ENCODE measurements at regions not wholly inside any gene's neighbourhood (a gene's known extent, or its start where the extent isn't known, plus 50 kb on each side); places are given as distances from the start of the nearest gene placed in this dataset.

GRCh38 chr6:121499666-121500065 is 64.2 kb downstream of the GJA1 start:
- no peak for DNase-seq (ENCODE audit: low read depth)

GRCh38 chr6:121503589-121503991 is 68.1 kb downstream of the GJA1 start:
- DNase-seq (ENCODE audit: low read depth): no peak

- DNase-seq (ENCODE audit: low read depth): peak; percentile 78
Measured at GRCh38 chr6:121504227-121504626, 68.8 kb downstream of the GJA1 start.

GRCh38 chr6:121505284-121505683 is 69.8 kb downstream of the GJA1 start:
- no peak for DNase-seq (ENCODE audit: low read depth)

DNA sequence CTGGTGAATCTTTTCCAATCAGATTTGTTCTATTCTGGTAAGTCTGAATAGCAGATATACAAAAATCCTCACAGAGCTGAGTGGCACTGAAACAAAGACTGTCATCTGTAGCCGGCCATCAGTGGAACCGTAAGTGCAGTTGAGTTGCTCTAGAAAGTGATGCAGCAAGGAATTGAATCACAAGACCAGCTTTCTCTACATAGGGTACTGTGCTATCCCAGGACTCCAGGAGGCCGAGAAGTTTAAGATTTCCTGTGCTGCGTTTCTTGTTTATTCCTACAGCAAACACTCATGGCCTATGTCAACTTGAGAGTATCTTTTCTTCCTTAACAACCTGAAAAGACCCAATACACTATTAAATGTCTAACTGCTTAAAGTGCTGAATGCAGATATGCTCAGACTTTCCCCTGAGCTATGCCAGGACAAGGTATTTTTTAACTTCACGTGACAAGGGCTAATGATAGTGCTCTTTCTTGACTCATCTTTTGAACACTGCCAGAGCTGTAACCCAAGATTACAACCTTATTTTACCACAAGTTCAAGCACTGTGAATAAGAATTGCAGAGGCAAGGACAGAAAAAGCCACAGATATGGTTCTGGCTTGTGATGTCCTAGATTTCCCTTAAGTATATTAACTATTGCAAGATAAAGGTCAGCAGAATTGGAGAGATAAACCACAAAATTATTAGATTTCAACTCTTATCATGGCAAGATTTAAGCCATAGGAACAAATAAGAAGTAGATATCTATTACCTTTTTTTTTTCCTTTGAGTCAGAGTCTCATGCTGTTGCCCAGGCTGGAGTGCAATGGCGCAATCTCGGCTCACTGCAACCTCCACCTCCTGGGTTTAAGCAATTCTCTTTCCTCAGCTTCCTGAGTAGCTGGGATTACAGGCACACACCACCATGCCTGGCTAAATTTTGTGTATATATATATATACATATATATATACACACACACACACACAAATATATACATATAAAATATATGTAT is 71.6 kb downstream of the GJA1 start:
- no peak for DNase-seq (ENCODE audit: low read depth)

- no peak for DNase-seq (ENCODE audit: low read depth)
Measured at GRCh38 chr6:121510568-121511177, 75.2 kb downstream of the GJA1 start.

GRCh38 chr6:121515630-121516265 is 80.3 kb downstream of the GJA1 start:
- no peak for DNase-seq (ENCODE audit: low read depth)

GRCh38 chr6:121516331-121516730 is 80.9 kb downstream of the GJA1 start:
- no peak for DNase-seq (ENCODE audit: low read depth)

DNA sequence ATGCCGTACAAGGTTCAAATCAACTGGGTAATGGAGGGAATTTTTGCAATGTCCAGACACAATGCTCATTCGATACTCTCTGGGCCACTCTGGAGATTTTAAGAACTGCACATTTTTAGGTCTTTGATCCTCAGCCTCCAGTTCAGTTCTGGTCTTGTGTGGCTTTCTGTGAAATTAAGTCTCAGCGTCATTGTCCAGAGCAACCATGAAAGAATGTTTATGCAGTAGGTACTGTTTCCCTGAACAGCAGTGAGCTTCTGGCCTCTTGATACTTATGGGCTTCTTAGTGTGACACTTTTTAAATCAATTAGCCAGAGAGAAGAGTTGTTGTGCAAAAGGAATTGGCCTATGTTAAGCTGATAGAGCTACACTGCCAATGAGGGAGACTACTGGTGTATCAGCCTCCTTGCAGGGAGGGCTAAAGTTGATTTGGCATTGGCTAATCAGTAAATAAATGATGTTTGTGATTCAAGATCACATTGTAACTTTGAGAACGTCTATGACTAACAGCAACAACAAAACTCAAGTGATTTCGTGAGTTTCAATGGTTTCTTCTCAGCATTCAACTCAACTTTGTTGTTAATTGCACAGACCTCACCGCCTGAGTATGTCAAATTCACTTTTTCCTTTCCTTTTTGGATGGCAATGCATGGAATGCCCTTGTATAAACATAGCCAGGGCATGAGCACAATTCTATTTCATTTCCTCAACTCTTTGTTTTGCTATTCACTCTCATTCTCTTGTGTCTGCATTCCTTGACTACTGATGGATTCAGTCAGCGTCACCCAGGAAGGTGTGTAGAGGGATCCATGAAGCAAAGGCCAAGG is 85.1 kb downstream of the GJA1 start:
- DNase-seq (ENCODE audit: low read depth): peak; percentile 90

DNA sequence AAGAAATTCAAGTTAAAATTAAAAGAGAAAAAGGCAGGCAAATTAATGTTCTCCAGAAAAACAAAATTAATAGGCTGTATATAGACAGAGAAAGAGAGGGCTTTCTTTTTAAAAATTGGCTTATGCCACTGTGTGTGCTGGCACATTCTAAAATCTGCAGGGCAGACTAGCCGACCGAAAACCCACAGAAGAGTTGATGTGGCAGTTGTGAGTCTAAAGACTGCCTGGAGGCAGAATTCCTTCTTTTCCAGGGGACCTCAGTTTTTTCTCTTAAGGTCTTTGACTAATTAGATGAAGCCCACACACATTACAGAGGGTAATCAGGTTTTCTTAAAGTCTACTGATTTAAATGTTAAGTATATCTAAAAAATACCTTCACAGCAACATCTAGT is 85.7 kb downstream of the GJA1 start:
- no peak for DNase-seq (ENCODE audit: low read depth)

GRCh38 chr6:121522265-121522664 is 86.8 kb downstream of the GJA1 start:
- DNase-seq (ENCODE audit: low read depth): peak; percentile 95

GRCh38 chr6:121522771-121523386 is 87.4 kb downstream of the GJA1 start:
- no peak for DNase-seq (ENCODE audit: low read depth)

DNA sequence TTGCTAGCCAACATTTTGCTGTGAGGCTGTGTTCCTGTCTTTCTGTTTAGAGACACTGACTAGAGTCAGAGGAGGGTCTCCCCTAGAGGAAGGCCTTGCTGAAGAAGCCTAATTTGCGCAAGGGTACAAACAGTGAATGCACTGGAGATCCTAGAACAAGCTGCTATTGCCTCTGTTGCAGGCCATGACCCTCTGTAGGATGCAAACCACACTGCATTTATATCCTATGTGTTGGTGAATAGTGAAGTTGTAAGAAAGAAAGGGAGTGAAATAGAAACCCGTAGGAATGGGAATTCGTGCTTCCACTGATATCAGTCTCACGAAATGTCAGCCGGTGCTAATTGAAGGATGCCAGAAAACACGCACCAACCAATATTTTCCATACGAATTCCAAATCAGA is 88.2 kb downstream of the GJA1 start:
- DNase-seq (ENCODE audit: low read depth): no peak

GRCh38 chr6:121526282-121526681 is 90.8 kb downstream of the GJA1 start:
- DNase-seq (ENCODE audit: low read depth): no peak

- DNase-seq (ENCODE audit: low read depth): no peak
Measured at GRCh38 chr6:121531658-121532169, 96.3 kb downstream of the GJA1 start.

- DNase-seq (ENCODE audit: low read depth): no peak
Measured at GRCh38 chr6:121533321-121533841, 97.9 kb downstream of the GJA1 start.

GRCh38 chr6:121535777-121536176 is 100.3 kb downstream of the GJA1 start:
- no peak for DNase-seq (ENCODE audit: low read depth)

- no peak for DNase-seq (ENCODE audit: low read depth)
Measured at GRCh38 chr6:121536345-121536744, 100.9 kb downstream of the GJA1 start.

GRCh38 chr6:121539439-121539838 is 104.0 kb downstream of the GJA1 start:
- no peak for DNase-seq (ENCODE audit: low read depth)

DNA sequence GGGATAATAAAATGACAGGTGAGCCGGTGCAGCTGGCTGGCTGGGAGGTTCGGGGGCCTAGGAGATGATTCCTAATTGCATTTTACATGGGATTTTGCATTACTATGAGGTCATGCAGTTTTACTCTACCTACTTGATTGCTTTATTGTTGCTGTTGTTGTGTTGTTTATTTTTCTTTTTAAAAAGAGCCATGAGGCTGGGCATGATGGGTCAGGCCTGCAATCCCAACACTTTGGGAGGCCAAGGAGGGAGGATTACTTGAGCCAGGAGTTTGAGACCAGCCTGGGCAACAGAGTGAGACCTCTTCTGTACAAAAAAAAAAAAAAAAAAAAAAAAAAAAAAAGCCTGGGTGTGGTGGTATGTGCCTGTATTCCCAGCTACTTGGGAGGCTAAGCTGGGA is 104.8 kb downstream of the GJA1 start:
- no peak for DNase-seq (ENCODE audit: low read depth)

- DNase-seq (ENCODE audit: low read depth): no peak
Measured at GRCh38 chr6:121544691-121545090, 109.2 kb downstream of the GJA1 start.

Data from non-pigmented ciliary epithelial cell (primary cell).